HL-60 (cell line): ENCODE measurements at regions not wholly inside any gene's neighbourhood (a gene's known extent, or its start where the extent isn't known, plus 50 kb on each side); places are given as distances from the start of the nearest gene placed in this dataset.

Source experiments
- DNase-seq, 2 experiments: peaks; one replicate each; pipeline ENCODE4 v3.0.0-alpha.2; 2010 to 2020; ENCODE audit warnings: low read depth in 1 of 2, low spot score in 1 of 2
- H3K27ac ChIP-seq: fragments of 250-450 bp; sonication (Bioruptor Pico); replicated peaks from 2 replicates; pipeline ENCODE4 v1.5.1; 2020; ENCODE audit warnings: mild to moderate bottlenecking, moderate library complexity
- H3K27me3 ChIP-seq: fragments of 250-450 bp; sonication (Bioruptor Pico); 2 replicates; pipeline ENCODE4 v1.5.1; 2021; ENCODE audit warnings: mild to moderate bottlenecking, moderate library complexity; ENCODE audit not compliant: insufficient read depth, poor library complexity, severe bottlenecking
- H3K4me3 ChIP-seq: replicated peaks from 2 replicates; pipeline ENCODE4 v1.5.1; 2011; ENCODE audit warnings: mild to moderate bottlenecking, control low read depth, low read length; ENCODE audit not compliant: insufficient read depth
- GABPA ChIP-seq: IDR thresholded peaks from 2 replicates; pipeline ENCODE4 v1.6.1; 2012; ENCODE audit warnings: low read depth
- POLR2AphosphoS5 ChIP-seq: IDR thresholded peaks from 2 replicates; pipeline ENCODE4 v1.6.1; 2012; ENCODE audit warnings: low read depth
- SPI1 ChIP-seq: IDR thresholded peaks from 2 replicates; pipeline ENCODE4 v1.6.1; 2012; ENCODE audit warnings: low read depth, mild to moderate bottlenecking, borderline replicate concordance
- TF ChIP-seq, protein P1 (sequence below): IDR thresholded peaks from one replicate; pipeline ENCODE4 v1.5.1; 2011; ENCODE audit warnings: low read length, control low read depth, inconsistent platforms; ENCODE audit not compliant: insufficient read depth
- TF ChIP-seq, protein P2 (sequence below): IDR thresholded peaks from 2 replicates; pipeline ENCODE4 v1.6.1; 2012; ENCODE audit warnings: low read depth; ENCODE audit not compliant: insufficient replicate concordance

DNA sequence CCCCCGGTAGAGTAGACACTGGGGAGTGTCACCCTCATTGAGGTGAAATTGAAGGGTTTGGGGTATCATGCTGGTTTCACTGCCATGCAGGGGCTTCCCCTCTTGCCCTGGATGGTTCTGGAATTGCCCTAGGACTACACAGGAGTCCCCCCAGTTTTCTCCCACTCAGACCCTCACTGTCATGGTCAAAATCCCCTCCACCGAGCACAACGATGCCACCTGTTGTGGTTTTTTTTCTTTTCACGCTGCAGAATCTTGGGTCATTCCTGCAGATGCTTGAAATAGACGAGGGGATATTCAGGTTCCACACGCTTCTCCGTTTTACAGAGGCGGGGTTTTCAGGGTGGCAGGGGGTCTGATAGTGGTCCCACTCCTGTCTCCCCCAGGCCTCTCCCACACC, 255.6 kb downstream of the ENGASE start:
- Histone ChIP-seq H3K27ac (no peak overlapping the region), H3K4me3 (no peak overlapping the region), H3K27me3 (peaks cover 4% of the 10 kb centered on the region)
- no peak for DNase-seq
- TF ChIP-seq, protein P1, sequence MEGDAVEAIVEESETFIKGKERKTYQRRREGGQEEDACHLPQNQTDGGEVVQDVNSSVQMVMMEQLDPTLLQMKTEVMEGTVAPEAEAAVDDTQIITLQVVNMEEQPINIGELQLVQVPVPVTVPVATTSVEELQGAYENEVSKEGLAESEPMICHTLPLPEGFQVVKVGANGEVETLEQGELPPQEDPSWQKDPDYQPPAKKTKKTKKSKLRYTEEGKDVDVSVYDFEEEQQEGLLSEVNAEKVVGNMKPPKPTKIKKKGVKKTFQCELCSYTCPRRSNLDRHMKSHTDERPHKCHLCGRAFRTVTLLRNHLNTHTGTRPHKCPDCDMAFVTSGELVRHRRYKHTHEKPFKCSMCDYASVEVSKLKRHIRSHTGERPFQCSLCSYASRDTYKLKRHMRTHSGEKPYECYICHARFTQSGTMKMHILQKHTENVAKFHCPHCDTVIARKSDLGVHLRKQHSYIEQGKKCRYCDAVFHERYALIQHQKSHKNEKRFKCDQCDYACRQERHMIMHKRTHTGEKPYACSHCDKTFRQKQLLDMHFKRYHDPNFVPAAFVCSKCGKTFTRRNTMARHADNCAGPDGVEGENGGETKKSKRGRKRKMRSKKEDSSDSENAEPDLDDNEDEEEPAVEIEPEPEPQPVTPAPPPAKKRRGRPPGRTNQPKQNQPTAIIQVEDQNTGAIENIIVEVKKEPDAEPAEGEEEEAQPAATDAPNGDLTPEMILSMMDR = no peak
- TF ChIP-seq, protein P2, sequence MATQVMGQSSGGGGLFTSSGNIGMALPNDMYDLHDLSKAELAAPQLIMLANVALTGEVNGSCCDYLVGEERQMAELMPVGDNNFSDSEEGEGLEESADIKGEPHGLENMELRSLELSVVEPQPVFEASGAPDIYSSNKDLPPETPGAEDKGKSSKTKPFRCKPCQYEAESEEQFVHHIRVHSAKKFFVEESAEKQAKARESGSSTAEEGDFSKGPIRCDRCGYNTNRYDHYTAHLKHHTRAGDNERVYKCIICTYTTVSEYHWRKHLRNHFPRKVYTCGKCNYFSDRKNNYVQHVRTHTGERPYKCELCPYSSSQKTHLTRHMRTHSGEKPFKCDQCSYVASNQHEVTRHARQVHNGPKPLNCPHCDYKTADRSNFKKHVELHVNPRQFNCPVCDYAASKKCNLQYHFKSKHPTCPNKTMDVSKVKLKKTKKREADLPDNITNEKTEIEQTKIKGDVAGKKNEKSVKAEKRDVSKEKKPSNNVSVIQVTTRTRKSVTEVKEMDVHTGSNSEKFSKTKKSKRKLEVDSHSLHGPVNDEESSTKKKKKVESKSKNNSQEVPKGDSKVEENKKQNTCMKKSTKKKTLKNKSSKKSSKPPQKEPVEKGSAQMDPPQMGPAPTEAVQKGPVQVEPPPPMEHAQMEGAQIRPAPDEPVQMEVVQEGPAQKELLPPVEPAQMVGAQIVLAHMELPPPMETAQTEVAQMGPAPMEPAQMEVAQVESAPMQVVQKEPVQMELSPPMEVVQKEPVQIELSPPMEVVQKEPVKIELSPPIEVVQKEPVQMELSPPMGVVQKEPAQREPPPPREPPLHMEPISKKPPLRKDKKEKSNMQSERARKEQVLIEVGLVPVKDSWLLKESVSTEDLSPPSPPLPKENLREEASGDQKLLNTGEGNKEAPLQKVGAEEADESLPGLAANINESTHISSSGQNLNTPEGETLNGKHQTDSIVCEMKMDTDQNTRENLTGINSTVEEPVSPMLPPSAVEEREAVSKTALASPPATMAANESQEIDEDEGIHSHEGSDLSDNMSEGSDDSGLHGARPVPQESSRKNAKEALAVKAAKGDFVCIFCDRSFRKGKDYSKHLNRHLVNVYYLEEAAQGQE = no peak
- TF ChIP-seq SPI1 (no peak), GABPA (no peak), POLR2AphosphoS5 (no peak)

DNA sequence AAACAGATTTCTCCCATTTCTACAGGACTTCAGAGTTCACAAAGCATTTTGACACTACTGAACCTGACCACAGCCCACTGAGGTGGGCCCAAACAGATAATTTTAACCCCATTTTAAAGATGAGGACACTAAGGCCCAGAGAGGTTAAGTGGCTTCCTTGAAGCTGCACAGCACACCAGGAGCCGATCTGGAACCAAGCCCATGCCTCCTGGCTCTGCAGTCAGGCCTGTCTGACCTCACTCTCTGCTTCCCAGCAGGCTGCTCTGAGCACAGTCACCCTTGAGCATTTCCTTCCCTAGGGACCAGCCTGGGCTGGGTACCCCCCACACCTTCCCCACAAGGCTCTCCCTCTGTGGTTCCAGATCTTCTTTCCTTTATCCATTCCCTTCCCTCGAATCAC, 252.2 kb downstream of the ENGASE start:
- Histone ChIP-seq H3K4me3 (no peak overlapping the region), H3K27ac (no peak overlapping the region), H3K27me3 (no peaks in the 10 kb centered on the region)
- DNase-seq = no peak
- TF ChIP-seq, protein P1 = no peak
- TF ChIP-seq POLR2AphosphoS5 (no peak), GABPA (no peak), SPI1 (no peak)
- TF ChIP-seq, protein P2 = no peak

DNA sequence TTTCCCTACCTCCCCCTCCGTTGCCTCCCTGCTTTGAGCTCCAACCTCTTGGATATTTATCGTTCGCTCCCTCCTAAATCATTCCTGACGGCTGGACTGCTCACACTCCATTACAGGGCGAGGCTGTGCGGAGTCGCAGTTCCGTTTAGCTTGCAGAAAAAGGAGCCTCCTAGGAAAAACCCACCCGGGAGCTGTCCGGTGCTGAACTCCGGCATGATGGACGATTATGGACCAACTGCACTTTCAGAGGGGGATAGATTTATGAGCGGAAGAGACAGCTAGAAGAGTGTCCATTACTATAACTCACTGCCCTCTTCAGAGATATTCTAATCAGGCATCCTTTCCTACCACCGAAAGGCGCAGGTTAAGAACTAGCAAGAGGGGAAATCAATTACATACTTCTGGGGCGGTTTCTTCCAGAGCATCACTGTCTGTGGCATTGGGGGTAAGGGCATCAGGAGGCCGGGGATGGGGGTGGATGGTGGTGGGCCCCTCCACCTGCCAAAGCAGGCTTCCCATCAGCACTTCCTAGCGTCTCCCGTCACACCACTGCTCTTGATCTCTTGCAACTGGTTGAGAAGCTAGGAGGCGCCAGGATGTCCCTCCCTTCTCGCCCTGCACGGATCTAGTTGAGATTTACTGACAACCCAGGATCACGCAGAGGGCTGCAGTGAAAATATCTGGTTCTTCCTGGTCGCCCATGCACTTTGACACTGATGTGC, 251.2 kb downstream of the ENGASE start:
- DNase-seq = no peak

More for the DNA sequence above, 251.2 kb downstream of the ENGASE start:
- H3K27ac ChIP-seq = no peak overlapping the region
- no peak overlapping the region for H3K4me3 ChIP-seq
- TF ChIP-seq, protein P2 = peak; percentile 94
- TF ChIP-seq, protein P1 = no peak
- H3K27me3 ChIP-seq = no peaks in the 10 kb centered on the region
